ENCODE measurements at regions not wholly inside any gene's neighbourhood (a gene's known extent, or its start where the extent isn't known, plus 50 kb on each side); places are given as distances from the start of the nearest gene placed in this dataset.
"Not testable (repeated sequence)": the region's sequence is repeated elsewhere in the genome, so short reads cannot be mapped to it uniquely, and the experiment has no call there.

DNA sequence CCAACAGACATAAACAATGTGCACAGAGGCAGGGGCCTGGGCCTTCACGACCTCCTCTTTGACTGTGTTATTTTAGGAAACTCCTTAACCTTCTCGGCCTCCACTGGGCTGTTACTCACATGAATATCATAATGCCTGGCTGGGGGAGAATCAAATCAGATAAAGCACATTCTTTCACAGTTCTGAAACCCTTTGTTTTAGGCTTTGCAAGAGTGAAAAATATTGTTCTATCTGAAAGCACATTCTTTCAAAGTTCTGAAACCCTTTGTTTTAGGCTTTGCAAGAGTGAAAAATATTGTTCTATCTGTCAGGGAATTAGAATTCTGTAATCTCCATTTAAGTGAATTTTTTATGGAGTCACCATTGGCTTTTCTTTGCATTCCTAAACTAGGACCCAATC is 50.7 kb upstream of the SYNDIG1 start:
- DNase-seq (ENCODE audit: low read depth): no peak

- no peak for DNase-seq (ENCODE audit: low read depth)
These were observed 51.9 kb upstream of the SYNDIG1 start for GRCh38 chr20:24417485-24417884.

DNA sequence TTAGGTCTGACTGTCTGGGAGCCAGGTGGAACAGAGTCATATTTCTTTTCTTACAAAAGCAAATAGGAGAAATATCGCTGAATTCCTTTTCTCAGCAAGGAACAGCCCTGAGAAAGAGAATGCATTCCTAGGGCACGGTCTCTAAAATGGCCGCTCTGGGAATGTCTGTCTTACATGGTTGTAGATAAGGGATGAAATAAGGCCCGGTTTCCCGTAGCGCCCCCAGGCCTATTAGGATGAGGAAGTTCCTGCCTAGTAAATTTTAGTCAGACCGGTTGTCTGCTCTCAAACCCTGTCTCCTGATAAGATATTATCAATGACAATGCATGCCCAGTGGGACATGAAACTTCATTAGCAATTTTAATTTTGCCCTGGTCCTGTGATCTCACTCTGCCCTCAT is 54.0 kb upstream of the SYNDIG1 start:
- DNase-seq (ENCODE audit: low read depth): not testable (repeated sequence)

GRCh38 chr20:24411834-24412216 is 57.6 kb upstream of the SYNDIG1 start:
- no peak for DNase-seq (ENCODE audit: low read depth)

DNA sequence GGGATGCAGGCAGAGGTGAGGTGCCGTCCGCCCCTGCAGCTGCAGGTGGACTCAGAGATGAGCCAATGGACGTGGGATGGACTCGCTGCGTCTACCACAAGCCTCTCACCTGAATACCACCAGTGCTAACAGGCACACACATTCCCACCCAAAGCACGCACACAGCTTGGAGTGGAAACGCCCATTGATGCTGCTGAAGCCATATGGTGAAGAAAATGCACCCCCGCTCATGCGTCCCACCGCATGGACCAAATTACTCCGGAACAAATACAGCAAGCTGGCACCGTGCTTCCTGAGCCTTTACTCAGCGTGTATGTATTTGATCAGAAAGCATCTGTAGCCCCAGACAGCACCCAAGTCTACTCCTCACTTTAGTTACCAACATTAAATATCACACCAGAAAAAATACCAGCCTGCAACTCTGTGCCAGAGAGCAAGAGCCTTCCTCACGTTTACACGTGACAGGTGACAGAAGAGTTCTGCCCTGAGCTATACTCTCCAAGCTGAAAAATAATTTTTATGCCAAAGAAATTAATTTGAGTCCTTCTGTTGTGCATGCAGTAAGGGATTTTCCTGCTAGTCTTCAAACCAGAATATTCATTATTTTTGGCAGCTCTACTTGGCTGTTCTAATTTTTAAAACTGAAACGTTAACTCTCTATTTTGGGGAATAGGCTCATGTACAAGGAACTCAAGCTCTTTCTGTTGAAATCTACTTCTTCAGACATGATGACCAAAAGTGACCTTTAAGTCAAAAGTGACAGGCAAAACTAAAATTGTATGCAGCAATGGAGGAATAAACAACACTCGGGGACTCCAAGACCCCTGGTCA is 58.2 kb upstream of the SYNDIG1 start:
- DNase-seq (ENCODE audit: low read depth): no peak

DNA sequence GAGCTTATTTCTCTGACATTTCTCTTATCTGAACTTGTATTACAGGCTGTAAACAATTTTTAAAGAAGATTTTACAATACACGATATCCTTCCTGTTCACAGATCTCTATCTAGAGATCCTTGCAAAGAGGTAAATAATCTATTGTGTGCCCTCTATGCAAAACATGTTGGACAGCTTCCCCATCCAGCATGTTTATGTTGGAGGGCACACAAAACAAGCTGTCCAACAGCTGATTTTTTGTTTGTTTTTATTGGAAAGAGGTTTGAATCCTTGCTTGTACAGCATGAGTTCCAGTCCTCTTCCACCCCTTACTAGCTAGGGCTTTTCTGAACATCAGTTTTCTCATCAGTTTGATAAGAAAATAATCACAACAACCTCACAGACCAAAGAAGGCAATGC is 62.3 kb upstream of the SYNDIG1 start:
- no peak for DNase-seq (ENCODE audit: low read depth)

DNA sequence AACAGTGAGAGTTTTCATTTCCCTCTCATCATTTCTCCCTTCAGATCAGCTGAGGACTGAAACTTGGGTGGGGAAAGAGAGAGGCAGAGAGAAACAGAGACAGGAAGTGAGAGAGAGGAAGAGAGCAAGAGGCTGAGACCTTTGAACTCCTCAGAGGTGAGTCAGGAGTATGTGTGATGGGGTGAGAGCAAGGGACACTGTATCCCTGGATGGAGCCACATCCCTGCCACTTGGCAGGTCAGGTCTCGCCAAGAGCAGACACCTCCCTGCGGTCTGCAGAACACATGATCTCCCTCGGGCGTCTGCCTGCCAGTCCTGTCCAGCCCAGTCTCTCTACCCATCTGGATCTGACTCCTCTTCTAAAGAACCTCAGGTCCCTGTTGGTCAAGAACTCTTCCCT is 62.7 kb upstream of the SYNDIG1 start:
- no peak for DNase-seq (ENCODE audit: low read depth)

DNA sequence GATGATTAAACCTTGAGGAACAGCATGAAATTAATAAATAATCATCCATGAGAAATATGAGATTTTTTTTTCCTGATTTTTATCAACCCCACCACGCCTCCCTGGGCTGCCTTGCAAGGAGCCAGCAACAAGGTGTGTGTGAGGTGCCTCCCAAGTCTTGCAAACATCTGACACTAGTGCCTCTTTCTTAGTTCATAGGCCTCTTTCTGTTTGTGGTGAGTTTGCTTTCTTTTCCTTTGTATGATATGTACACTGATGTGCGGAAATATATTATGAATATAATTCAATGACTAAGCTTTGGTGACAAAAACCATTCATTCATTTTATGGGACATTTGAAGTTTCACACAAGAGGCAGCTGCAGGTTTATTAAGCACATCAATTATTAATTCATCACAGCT is 63.2 kb upstream of the SYNDIG1 start:
- DNase-seq (ENCODE audit: low read depth): no peak

GRCh38 chr20:24405810-24406209 is 63.6 kb upstream of the SYNDIG1 start:
- DNase-seq (ENCODE audit: low read depth): no peak

GRCh38 chr20:24403406-24403805 is 66.0 kb upstream of the SYNDIG1 start:
- no peak for DNase-seq (ENCODE audit: low read depth)

DNA sequence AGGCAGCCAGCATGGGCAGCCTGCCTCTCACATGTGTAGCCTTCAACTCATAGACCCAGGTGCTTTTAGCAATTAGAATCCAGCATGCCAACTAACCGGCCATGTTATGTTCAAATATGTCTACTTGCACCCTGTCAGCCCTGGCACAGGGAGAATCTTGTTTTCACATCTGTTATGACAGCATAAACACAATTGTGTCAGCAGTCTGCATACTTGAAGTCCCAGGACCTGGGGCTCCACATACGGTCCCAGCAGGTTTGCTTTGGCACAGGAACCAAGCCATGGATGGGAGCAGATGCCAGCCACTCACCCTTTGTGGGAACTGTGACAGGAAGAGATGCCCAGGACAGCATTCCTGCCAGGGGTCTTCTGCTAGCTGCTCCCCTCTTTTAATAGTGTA is 67.2 kb upstream of the SYNDIG1 start:
- no peak for DNase-seq (ENCODE audit: low read depth)

GRCh38 chr20:24395151-24395550 is 74.3 kb upstream of the SYNDIG1 start:
- DNase-seq (ENCODE audit: low read depth): no peak

DNA sequence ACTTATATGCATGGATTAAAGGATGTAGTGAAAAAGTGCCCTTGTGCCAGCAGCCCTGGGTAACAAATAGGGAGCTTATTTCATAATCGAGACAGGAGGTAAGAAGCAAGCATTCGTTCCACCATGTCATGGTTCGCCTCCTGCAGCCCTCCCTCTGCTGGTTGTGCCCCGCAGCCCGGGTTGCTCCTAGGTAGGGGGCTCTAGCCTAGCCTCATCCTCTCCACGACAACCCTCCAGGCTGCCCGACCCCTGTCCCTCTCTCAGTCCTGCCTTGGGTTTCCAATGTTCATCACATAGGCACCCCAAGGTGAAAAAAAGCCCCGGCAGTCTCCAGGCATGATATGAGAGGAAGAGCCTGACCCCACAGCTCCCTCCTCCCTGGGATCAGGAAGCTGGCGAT is 75.5 kb upstream of the SYNDIG1 start:
- no peak for DNase-seq (ENCODE audit: low read depth)

DNA sequence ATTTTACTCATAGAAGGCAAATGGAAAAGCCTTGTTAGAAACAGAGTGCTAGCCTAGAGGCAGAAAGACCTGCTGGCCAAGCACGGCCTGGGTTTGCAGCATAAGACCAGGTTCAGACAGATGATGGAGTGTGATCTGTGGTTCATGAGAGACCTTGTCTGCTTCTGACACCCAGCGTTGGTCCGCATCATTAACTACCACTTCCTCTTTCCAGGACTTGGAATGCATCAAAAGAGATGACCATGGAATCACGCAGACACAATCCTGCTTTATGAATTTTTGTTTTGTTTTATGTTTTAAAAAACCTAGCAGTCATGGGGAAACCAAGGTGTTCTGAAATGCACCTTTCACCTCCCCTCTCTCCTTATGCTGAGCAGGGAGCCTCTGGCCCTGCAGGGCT is 76.8 kb upstream of the SYNDIG1 start:
- no peak for DNase-seq (ENCODE audit: low read depth)

- DNase-seq (ENCODE audit: low read depth): no peak
These were observed 79.7 kb upstream of the SYNDIG1 start for GRCh38 chr20:24389686-24390085.

GRCh38 chr20:24388828-24389380 is 80.5 kb upstream of the SYNDIG1 start:
- no peak for DNase-seq (ENCODE audit: low read depth)

- no peak for DNase-seq (ENCODE audit: low read depth)
These were observed 83.9 kb upstream of the SYNDIG1 start for GRCh38 chr20:24385547-24385946.

DNA sequence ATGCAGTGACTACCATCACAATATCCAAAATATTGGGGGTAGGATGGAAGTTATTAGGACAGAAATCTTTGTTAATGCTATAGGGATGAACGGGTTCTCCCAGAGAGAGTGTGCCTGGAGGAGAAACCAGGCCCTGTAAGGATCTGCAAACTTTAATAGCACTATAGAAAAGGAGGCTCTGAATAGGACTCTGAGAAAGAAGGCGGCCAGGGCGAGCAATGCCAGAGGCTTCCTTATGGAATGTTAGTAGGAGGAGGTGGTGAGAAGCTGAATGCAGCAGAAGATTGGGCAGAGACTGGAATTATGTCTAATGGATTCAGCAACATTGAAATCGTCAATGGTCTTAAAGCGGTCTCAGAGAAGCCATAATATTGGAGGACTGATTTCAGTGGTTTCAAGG is 84.6 kb upstream of the SYNDIG1 start:
- no peak for DNase-seq (ENCODE audit: low read depth)

DNA sequence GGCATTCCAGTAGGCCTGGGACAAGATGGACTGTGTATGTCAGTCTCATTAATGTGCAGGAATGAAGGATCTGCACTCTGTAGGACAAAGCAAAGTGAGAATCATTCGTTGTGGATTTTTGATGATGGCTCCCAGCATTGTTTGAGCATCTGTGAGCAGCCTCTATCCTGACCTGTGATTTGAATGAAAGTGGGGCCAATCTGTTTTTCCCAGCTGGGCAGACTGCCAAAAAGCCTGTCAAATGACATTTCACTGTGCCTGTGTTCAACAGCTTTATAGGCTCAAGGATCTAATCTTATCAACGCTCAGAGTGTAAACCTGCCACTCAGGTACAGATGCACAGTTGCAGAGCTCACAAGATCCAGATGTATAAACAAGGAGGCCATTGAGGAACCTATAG is 86.7 kb upstream of the SYNDIG1 start:
- no peak for DNase-seq (ENCODE audit: low read depth)

- no peak for DNase-seq (ENCODE audit: low read depth)
These were observed 87.1 kb upstream of the SYNDIG1 start for GRCh38 chr20:24382331-24382730.

- no peak for DNase-seq (ENCODE audit: low read depth)
These were observed 87.5 kb upstream of the SYNDIG1 start for GRCh38 chr20:24381886-24382285.

DNA sequence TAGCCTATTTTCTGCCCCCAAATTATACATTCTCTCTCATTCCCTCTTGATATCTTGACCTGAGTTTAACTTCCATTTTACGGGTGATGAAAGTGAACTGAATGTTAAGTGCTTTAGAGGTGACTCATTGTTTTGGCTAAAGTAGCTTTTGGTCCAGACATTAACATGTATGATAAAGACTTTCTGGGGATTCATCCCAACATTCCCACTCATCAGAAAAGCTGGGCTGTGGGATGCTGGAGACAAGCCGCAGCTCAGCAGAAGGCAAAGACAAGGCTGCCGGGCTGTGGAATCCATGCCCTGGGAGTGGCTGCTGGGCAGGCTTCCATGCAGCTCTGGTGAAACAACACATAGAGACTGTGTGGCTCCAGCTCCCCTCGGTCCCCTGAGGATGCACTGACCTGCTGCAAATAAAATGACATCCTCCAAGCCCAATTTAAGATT is 89.9 kb upstream of the SYNDIG1 start:
- no peak for DNase-seq (ENCODE audit: low read depth)

DNA sequence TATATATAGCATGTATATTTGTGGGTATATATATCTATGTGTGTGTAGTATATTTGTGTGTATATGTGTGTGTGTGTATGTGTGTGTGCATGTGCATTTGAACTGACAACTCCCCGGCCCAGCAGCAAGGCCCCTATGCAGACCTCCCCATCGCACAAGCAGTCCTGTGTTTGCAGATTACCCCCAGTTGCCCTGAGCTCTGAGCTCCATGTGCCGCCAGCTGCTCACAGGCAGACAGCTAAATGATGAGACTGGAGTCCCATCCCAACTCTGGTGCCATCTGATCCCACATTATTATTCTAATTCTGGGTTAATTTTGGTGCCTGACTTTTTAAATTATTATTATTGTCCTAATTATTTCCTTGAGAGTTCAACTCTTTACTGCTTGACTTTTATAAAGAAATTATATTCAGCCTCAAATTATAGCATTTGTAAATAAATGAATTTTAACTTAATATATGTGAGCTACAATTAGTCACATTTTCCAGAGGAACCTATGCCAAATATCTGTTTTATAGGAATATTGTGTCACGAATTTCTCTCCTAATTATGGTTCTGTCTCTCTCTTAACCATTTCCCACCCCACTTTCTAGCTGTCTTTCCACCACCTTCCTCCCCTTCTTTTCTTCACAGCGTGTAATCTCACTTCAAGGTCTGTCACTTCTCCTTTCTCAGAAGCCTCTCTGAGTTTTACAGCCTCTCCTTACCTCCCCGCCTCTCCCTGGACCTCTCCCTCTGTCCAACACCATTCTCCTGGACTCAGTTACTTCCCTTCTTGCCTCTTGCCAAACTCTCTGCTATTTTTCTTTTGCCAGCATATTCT is 90.6 kb upstream of the SYNDIG1 start:
- DNase-seq (ENCODE audit: low read depth): no peak
